Kidney capillary endothelial cell (primary cell): ENCODE measurements at regions not wholly inside any gene's neighbourhood (a gene's known extent, or its start where the extent isn't known, plus 50 kb on each side); places are given as distances from the start of the nearest gene placed in this dataset.

Source experiments
- DNase-seq: peaks from one replicate; pipeline ENCODE4 v3.0.0-alpha.2; 2018; ENCODE audit warnings: low spot score

DNA sequence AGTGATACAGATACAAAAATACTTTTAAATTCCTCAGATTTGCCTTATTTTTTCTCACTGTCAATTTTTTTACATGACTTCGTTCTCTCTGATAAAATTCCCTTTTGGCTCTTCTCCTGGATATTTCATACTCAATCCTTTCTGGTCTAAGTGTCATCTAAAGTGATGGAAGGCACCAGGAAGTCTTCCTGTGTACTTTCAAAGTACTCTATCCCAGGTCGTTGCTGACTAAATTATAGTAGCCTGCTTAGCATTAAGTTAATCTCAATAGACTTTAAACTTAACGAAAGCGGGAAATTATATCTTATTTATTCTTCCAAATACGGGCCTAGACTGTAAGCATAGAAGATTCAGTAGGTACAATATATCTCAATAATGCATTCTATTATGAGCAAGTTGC lies 67.8 kb downstream of the CASP12 start:
- no peak for DNase-seq

GRCh38 chr11:104830080-104830479 lies 68.2 kb downstream of the CASP12 start:
- no peak for DNase-seq

DNA sequence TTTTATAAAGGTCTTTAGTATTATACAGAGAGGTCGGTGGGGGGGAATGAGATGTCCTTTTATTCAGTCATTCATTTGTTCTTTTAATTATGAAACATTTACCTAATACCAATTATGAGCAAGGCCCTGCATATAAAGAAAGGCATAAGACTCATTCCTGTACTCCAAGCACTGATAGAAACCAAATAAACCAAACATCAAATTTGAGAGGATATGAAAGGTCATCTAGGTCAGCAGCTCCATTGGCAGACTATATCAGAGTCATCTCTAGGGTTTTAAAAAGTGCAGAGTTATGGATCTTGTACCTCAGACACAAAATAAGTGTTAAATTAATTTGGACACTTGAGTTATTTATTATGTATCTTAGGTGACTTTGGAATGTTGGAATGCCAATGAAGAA lies 71.5 kb downstream of the CASP12 start:
- DNase-seq, result no peak

DNA sequence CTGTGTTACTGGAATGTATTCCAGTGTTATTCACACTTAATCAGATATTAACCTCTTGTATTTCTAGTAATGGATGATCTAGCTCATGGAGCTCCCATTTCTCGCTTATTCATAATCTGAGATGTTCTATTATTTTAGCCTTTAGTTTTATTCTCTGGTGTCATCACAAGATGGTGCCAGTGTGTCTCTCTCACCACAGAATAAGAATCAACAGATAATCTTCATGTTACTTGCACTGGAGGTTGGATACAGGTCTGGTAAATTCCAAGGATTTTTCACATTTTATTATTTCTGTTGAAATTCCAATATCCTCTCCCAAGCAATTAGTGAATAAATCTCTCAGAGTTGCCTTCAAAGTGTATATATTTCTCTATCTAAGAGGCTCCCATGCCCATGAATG lies 74.6 kb downstream of the CASP12 start:
- no peak for DNase-seq

DNA sequence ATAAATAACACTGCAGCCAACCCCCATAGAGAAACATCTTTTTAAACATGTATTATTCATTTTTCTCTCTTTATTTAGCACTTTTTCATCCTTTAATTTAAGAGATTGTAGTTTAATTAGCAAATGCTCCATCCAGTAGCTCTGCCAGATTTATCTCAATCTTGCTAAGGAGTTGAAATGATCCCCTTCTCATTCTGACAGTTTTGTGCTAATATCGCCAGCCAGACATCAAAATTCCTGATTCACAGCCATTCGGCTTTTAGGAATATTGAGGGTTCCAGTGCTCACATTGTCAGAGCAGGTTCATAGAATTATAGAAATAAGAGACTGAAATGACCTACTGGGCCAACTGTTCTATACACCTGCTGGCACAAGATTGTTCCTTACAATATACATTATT lies 77.8 kb downstream of the CASP12 start:
- no peak for DNase-seq

GRCh38 chr11:104819603-104820002 lies 78.7 kb downstream of the CASP12 start:
- DNase-seq, result no peak

GRCh38 chr11:104819107-104819506 lies 79.2 kb downstream of the CASP12 start:
- no peak for DNase-seq

DNA sequence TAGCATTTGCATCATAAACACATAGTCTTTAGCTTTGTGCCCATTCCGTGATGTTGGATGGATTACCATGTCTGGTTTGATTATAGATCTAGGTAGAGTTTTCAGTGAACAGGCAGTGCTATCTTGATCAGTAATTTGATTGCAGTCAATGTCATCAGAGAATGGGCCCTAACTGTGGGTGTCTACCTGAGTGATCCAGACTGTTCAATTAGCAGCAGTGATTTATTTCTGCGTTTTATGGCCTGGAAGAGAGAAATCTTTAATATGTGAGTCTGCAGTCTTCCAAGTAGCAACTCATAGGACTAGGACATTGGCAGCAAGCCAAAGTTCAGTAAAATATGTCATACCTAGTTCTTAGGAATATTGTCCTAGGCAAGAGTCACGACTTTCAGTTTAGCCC lies 80.3 kb downstream of the CASP12 start:
- DNase-seq, result peak; percentile 2

DNA sequence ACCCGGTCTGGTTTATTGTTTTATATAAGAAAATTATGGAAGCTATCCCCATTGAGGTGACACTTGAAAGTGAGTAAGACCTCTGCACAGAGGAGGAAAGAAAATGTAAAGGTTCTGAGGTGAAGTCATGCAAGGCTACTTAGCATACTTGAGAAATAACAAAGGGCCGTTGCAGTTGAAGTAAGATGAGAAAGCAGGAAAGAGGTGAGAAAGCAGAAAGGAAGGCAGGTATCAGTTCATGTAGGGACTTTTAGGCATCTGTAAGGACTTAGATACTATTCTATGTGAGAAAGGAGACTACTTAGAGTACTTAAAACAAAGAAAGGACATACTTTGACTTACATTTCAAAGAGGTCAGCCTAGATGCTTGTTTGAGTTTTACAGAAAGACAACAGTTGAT lies 84.7 kb downstream of the CASP12 start:
- no peak for DNase-seq

GRCh38 chr11:104812103-104812788 lies 86.0 kb downstream of the CASP12 start:
- DNase-seq, result no peak

GRCh38 chr11:104803776-104804175 lies 94.5 kb downstream of the CASP12 start:
- no peak for DNase-seq

GRCh38 chr11:104799251-104799650 lies 99.0 kb downstream of the CASP12 start:
- no peak for DNase-seq

DNA sequence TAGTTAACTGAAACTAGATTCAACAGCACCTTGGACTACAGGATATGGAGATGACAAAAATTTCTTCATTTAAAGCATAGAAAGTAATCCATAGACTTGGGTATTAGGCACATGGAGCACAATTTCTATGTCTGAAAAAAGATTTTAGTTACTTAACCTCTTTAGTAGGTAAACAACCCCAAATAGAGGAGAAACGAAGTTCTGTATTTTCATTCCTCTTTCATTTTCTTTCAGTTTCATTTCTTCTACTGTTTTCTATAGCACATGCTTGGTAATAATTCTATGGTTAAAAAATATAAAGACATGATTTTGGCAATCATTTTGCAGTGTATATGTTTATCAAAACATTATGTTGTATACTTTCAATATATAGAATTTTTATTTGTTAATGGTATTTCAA lies 99.5 kb downstream of the CASP12 start:
- no peak for DNase-seq

- no peak for DNase-seq
Measured at GRCh38 chr11:104796301-104796700, 102.0 kb downstream of the CASP12 start.

GRCh38 chr11:104795501-104796213 lies 102.6 kb downstream of the CASP12 start:
- no peak for DNase-seq

- no peak for DNase-seq
Measured at GRCh38 chr11:104792861-104793260, 105.4 kb downstream of the CASP12 start.

DNA sequence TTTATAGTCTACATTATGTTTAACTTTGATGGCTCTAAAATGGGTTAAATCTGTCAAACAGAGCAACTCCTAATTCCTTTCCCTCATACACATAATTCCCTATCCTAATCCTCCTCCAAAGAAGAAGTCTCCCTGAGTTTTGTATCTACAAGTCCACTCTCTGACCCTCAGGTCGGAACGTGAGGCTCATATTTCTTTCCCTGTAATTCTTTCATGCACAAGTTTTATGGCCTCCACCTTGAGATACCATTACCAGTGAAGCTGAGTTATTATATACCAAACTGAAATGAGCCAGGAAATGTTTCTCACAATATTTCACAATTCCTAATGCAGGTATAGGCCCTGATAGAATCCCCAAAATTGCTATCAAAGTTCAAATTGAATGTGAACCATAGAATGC lies 106.4 kb downstream of the CASP12 start:
- no peak for DNase-seq

- DNase-seq, result no peak
Measured at GRCh38 chr11:104784684-104785460, 113.4 kb downstream of the CASP12 start.

DNA sequence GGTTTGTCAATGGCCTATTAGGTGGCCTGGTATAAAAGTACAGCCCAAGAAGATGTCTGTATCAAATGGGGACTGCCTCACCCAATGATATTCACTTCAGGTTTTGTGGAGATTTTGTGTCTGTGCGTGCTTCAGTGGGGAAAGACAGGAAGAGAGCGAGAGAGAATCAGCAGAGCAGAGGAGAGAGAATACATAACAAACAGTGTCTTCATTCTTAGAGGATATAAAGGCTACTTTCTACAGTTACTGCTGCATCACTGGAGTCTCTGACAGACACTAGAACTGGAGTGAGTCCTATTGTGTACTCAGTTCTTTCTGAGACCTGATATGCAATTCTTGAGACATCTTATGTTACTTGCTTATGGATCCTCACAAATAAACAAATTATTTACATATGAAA lies 115.0 kb downstream of the CASP12 start:
- DNase-seq, result no peak

DNA sequence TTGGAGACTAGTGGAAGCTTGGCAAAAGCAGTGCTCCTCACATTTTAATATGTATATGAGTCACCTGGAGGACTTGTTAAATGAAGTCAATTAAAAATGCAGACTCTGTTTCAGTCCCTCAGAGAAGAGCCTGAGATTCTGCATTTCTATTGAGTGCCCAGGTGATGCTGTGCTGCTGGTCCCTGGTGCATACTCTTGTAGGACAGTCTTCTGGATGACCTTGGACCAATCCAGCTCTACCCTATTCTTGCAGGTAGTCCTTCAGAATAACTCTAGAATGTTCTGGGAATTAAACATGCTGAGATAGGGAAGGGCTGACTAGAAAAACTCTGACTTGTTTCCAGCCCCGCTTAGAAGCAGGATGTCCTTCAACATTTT lies 115.9 kb downstream of the CASP12 start:
- no peak for DNase-seq

- no peak for DNase-seq
Measured at GRCh38 chr11:104781719-104782376, 116.4 kb downstream of the CASP12 start.

DNA sequence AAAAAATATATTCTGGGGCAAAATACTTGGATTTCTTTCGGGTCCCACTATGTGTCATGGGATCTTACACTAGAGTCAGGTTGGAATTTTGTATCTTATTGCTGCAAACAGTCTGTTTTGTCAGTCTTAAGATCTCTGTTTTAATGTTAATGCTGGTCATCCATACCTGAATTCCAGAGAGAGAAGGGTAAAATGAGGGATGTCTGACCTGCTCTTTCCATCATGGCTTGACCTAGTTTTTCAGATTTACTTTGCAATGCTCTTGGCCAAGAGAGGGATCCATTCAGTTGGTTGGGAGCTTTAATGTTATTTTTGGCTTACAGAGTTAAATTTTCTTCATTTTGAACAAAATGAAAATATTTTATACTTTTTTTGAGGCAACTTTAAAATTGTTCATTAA lies 117.2 kb downstream of the CASP12 start:
- DNase-seq, result no peak
